ENCODE measurements at regions not wholly inside any gene's neighbourhood (a gene's known extent, or its start where the extent isn't known, plus 50 kb on each side); places are given as distances from the start of the nearest gene placed in this dataset.
"Not testable (repeated sequence)": the region's sequence is repeated elsewhere in the genome, so short reads cannot be mapped to it uniquely, and the experiment has no call there.

- DNase-seq = no peak
These were observed 1354.5 kb downstream of the XPNPEP1 start for GRCh38 chr10:108568824-108569223.

- no peak for DNase-seq
These were observed 1355.2 kb downstream of the XPNPEP1 start for GRCh38 chr10:108567899-108568752.

GRCh38 chr10:108566316-108567107, 1356.8 kb downstream of the XPNPEP1 start:
- no peak for DNase-seq

- DNase-seq = no peak
These were observed 1361.2 kb downstream of the XPNPEP1 start for GRCh38 chr10:108562105-108562504.

GRCh38 chr10:108561649-108562048, 1361.7 kb downstream of the XPNPEP1 start:
- no peak for DNase-seq

- no peak for DNase-seq
These were observed 1362.8 kb downstream of the XPNPEP1 start for GRCh38 chr10:108560488-108560887.

GRCh38 chr10:108556186-108556585, 1367.1 kb downstream of the XPNPEP1 start:
- no peak for DNase-seq

GRCh38 chr10:108545921-108546320, 1377.4 kb downstream of the XPNPEP1 start:
- DNase-seq = no peak

- DNase-seq = peak; percentile 37
These were observed 1378.7 kb downstream of the XPNPEP1 start for GRCh38 chr10:108544500-108545120.

- DNase-seq = not testable (repeated sequence)
These were observed 1369.0 kb upstream of the SORCS1 start for GRCh38 chr10:108533551-108533950.

- DNase-seq = no peak
These were observed 1358.7 kb upstream of the SORCS1 start for GRCh38 chr10:108523016-108523800.

- no peak for DNase-seq
These were observed 1357.5 kb upstream of the SORCS1 start for GRCh38 chr10:108521827-108522492.

- DNase-seq = no peak
These were observed 1351.3 kb upstream of the SORCS1 start for GRCh38 chr10:108515821-108516220.

- no peak for DNase-seq
These were observed 1335.9 kb upstream of the SORCS1 start for GRCh38 chr10:108500396-108500795.

GRCh38 chr10:108496106-108496505, 1331.6 kb upstream of the SORCS1 start:
- DNase-seq = no peak

GRCh38 chr10:108490944-108491343, 1326.4 kb upstream of the SORCS1 start:
- no peak for DNase-seq

GRCh38 chr10:108471420-108471819, 1306.9 kb upstream of the SORCS1 start:
- DNase-seq = no peak

GRCh38 chr10:108469940-108470339, 1305.4 kb upstream of the SORCS1 start:
- DNase-seq = no peak

- DNase-seq = no peak
These were observed 1301.5 kb upstream of the SORCS1 start for GRCh38 chr10:108465871-108466641.

GRCh38 chr10:108462005-108462404, 1297.5 kb upstream of the SORCS1 start:
- DNase-seq = no peak

- no peak for DNase-seq
These were observed 1290.3 kb upstream of the SORCS1 start for GRCh38 chr10:108454793-108455192.
